HG03097 (cell line): ENCODE measurements at regions not wholly inside any gene's neighbourhood (a gene's known extent, or its start where the extent isn't known, plus 50 kb on each side); places are given as distances from the start of the nearest gene placed in this dataset.

Experiments
- ATAC-seq: cut with Tn5 transposase; IDR thresholded peaks from one replicate; pipeline ENCODE4 v1.9.1; 2021; ENCODE audit not compliant: unreplicated experiment, low FRiP score

- no peak for ATAC-seq
These were observed 163.8 kb upstream of the KCNK2 start for GRCh38 chr1:214918745-214919144.

- ATAC-seq = no peak
These were observed 162.2 kb upstream of the KCNK2 start for GRCh38 chr1:214920337-214920736.

GRCh38 chr1:214923278-214923915, 159.1 kb upstream of the KCNK2 start:
- no peak for ATAC-seq

GRCh38 chr1:214927796-214928195, 154.7 kb upstream of the KCNK2 start:
- ATAC-seq = no peak

GRCh38 chr1:214928574-214928973, 154.0 kb upstream of the KCNK2 start:
- ATAC-seq = no peak

GRCh38 chr1:214933375-214933774, 149.2 kb upstream of the KCNK2 start:
- no peak for ATAC-seq

- no peak for ATAC-seq
These were observed 148.5 kb upstream of the KCNK2 start for GRCh38 chr1:214934045-214934444.

GRCh38 chr1:214935258-214935657, 147.3 kb upstream of the KCNK2 start:
- ATAC-seq = no peak

GRCh38 chr1:214939180-214939579, 143.4 kb upstream of the KCNK2 start:
- ATAC-seq = no peak

GRCh38 chr1:214941061-214941460, 141.5 kb upstream of the KCNK2 start:
- ATAC-seq = no peak

GRCh38 chr1:214943054-214943453, 139.5 kb upstream of the KCNK2 start:
- no peak for ATAC-seq

- no peak for ATAC-seq
These were observed 135.9 kb upstream of the KCNK2 start for GRCh38 chr1:214946615-214947014.

GRCh38 chr1:214952648-214953047, 129.9 kb upstream of the KCNK2 start:
- ATAC-seq = no peak

- no peak for ATAC-seq
These were observed 128.5 kb upstream of the KCNK2 start for GRCh38 chr1:214953901-214954616.

GRCh38 chr1:214954617-214954949, 128.0 kb upstream of the KCNK2 start:
- ATAC-seq = no peak

GRCh38 chr1:214957330-214958137, 125.0 kb upstream of the KCNK2 start:
- no peak for ATAC-seq

- no peak for ATAC-seq
These were observed 124.1 kb upstream of the KCNK2 start for GRCh38 chr1:214958486-214958885.

- ATAC-seq = no peak
These were observed 116.2 kb upstream of the KCNK2 start for GRCh38 chr1:214966346-214966745.

GRCh38 chr1:214967865-214968575, 114.5 kb upstream of the KCNK2 start:
- ATAC-seq = no peak

GRCh38 chr1:214970016-214970415, 112.5 kb upstream of the KCNK2 start:
- no peak for ATAC-seq

GRCh38 chr1:214971071-214971470, 111.5 kb upstream of the KCNK2 start:
- no peak for ATAC-seq
